ENCODE measurements at regions not wholly inside any gene's neighbourhood (a gene's known extent, or its start where the extent isn't known, plus 50 kb on each side); places are given as distances from the start of the nearest gene placed in this dataset.

DNA sequence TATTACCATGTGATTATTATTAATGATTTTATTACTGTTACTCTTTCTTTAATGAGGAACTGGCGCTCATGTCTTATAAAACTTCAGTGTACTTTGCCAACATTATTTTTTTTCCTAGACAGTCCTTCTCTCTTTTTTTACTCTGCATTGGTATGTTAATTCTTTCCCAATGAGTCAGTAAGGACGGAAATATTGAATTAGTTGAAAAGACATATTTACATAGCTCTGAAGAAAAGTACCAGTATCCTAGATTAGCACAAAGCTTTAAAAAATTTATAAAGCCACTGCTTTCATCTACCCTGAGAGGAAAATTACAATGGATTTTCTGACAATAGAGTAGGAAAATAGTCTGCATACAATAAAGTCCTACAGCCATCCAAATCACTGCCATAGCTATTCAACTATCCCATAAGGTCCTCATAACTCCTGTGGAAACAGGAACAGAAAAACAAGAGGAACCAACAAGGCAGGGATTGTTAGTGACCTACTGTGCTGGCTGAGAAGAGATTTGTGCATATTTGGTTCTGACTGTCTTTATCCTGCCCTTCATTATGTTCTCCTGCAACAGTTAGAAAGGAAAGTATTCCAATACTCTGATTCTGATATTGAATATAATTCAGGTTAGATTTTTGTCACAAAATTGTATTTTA, 314.4 kb downstream of the AASDHPPT start:
- no peaks in the 10 kb centered on the region for H3K79me2 ChIP-seq (ENCODE audit: control insufficient read depth, insufficient read depth, low read length)
- H3K4me3 ChIP-seq = no peak overlapping the region
- no peak for FAIRE-seq
- no peaks in the 10 kb centered on the region for H3K27me3 ChIP-seq (ENCODE audit: control insufficient read depth in 2 of 2, insufficient read depth in 2 of 2, low read length in 2 of 2)
- WGBS (ENCODE audit: insufficient coverage, low coverage, missing lambda C conversion rate) = 0% methylated on average over 2 of the region's 2 CpGs
- no TSS peak for BruUV-seq (replicated peaks)
- DNase-seq (ENCODE audit: extremely low read depth in 1 of 4, low spot score in 3 of 4) = no peak
- H3K4me1 ChIP-seq (replicated peaks in 1 of 2; ENCODE audit: control insufficient read depth in 2 of 2, insufficient read depth in 2 of 2, low read length in 2 of 2) = no peaks in the 10 kb centered on the region
- no peak overlapping the region for H2AFZ ChIP-seq (ENCODE audit: low read depth, low read length)
- no peak for TF ChIP-seq MCM3 (IDR thresholded peaks at IDR 0.05)
- TF ChIP-seq ZNF347 (CRISPR knock-in tag; IDR thresholded peaks at IDR 0.05; ENCODE audit: low read depth) = no peak
- TF ChIP-seq MTA3 (IDR thresholded peaks at IDR 0.05; ENCODE audit: borderline replicate concordance) = no peak
- no peak for TF ChIP-seq ETS1 (conservative IDR thresholded peaks at IDR 0.05; ENCODE audit: control insufficient read depth, low read depth, low read length)
- no peak for TF ChIP-seq ZNF224 (CRISPR knock-in tag; IDR thresholded peaks at IDR 0.05)
- TF ChIP-seq ZNF431 (CRISPR knock-in tag; IDR thresholded peaks at IDR 0.05) = no peak
- no peak for TF ChIP-seq FUS (optimal IDR thresholded peaks at IDR 0.05; ENCODE audit: low read depth, low read length)
- no peak for TF ChIP-seq TAL1 (IDR thresholded peaks at IDR 0.05)
- TF ChIP-seq ZC3H4 (CRISPR knock-in tag; IDR thresholded peaks at IDR 0.05; ENCODE audit: borderline replicate concordance) = no peak
- TF ChIP-seq GTF2E2 (tag; IDR thresholded peaks at IDR 0.05) = no peak
- no peak for TF ChIP-seq ZBTB34 (CRISPR knock-in tag; IDR thresholded peaks at IDR 0.05)
- no peak for TF ChIP-seq PURB (CRISPR knock-in tag; IDR thresholded peaks at IDR 0.05; ENCODE audit: low read depth)
- no peak for TF ChIP-seq IRF9 (tag; IDR thresholded peaks at IDR 0.05)
- no peak for TF ChIP-seq POLR2G (IDR thresholded peaks at IDR 0.05; ENCODE audit: low read depth, low read length)
- ChIA-PET CTCF (ENCODE audit: low intra/inter-chr PET ratio) (no interaction called here), POLR2A (no interaction called here)
- ATAC-seq = no peak
- in situ Hi-C loops (cut with MboI) (no loop called here), intact Hi-C loops (cut with micrococcal nuclease) (no loop called here)
- H3K9me1 ChIP-seq (ENCODE audit: control insufficient read depth, insufficient read depth, low read length) = no peaks in the 10 kb centered on the region
- H3K9ac ChIP-seq (ENCODE audit: insufficient read depth in 1 of 2, low read depth in 2 of 2, low read length in 2 of 2) = no peak overlapping the region
- no peaks in the 10 kb centered on the region for H3K9me3 ChIP-seq (replicated peaks; ENCODE audit: control insufficient read depth, insufficient read depth, low read depth, low read length)
- no peak overlapping the region for H3K4me2 ChIP-seq (ENCODE audit: insufficient read depth, low read length)
- H4K20me1 ChIP-seq (replicated peaks; ENCODE audit: control insufficient read depth, insufficient read depth, low read length) = no peaks in the 10 kb centered on the region
- H3K27ac ChIP-seq (ENCODE audit: extremely low read depth, low read depth, low read length) = no peak overlapping the region
- no peaks in the 10 kb centered on the region for H3K36me3 ChIP-seq (ENCODE audit: control insufficient read depth, insufficient read depth, low read length)

Measured in K562 (cell line).